OCI-LY1 (cell line): ENCODE measurements at regions not wholly inside any gene's neighbourhood (a gene's known extent, or its start where the extent isn't known, plus 50 kb on each side); places are given as distances from the start of the nearest gene placed in this dataset.

Experiments
- EZH2 ChIP-seq: fragments of 200-600 bp; sonication (generic), shearing (Covaris generic); IDR thresholded peaks from 2 replicates; pipeline ENCODE4 v1.8.0; 2017; ENCODE audit warnings: borderline replicate concordance, mixed run types, mild to moderate bottlenecking, antibody characterized with exemption, low read length, moderate library complexity, mixed read lengths
- TF ChIP-seq, protein P1 (sequence below): fragments of 200-600 bp; sonication (generic), shearing (Covaris generic); IDR thresholded peaks from 2 replicates; pipeline ENCODE4 v1.5.1; 2017; ENCODE audit warnings: mild to moderate bottlenecking, antibody characterized with exemption, low read length, moderate library complexity, mixed read lengths

DNA sequence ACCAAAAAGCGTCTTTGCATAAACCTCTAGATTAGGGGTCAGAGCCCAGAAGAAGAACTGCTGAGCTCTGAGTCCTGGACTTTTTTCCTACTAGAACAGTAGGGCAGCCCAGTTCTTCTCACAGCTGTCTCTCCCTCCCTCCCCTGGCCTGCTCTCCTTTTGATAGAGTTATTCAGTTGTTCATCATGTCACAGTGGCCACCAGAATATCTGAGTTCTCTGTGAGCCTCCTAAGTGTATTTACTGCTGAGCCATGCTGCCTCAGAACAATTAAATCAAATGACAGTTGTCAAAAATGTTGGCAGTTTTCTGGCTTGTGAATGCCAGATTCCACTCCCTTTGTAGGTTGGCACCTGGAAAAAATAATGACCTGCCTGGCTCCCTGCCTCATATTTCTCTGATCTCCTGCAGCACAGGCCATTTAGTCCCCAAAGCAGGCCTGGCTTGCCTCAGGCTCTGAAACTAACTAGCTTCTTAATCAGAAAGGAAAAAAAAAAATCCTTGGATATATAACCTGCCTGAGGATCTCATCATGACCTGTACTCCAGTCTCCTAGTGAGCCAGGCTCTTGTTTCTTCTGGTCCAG lies 377.4 kb upstream of the LARGE1 start:
- TF ChIP-seq, protein P1, sequence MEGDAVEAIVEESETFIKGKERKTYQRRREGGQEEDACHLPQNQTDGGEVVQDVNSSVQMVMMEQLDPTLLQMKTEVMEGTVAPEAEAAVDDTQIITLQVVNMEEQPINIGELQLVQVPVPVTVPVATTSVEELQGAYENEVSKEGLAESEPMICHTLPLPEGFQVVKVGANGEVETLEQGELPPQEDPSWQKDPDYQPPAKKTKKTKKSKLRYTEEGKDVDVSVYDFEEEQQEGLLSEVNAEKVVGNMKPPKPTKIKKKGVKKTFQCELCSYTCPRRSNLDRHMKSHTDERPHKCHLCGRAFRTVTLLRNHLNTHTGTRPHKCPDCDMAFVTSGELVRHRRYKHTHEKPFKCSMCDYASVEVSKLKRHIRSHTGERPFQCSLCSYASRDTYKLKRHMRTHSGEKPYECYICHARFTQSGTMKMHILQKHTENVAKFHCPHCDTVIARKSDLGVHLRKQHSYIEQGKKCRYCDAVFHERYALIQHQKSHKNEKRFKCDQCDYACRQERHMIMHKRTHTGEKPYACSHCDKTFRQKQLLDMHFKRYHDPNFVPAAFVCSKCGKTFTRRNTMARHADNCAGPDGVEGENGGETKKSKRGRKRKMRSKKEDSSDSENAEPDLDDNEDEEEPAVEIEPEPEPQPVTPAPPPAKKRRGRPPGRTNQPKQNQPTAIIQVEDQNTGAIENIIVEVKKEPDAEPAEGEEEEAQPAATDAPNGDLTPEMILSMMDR, result no peak
- no peak for TF ChIP-seq EZH2
